ENCODE measurements at regions not wholly inside any gene's neighbourhood (a gene's known extent, or its start where the extent isn't known, plus 50 kb on each side); places are given as distances from the start of the nearest gene placed in this dataset.
"Not testable (repeated sequence)": the region's sequence is repeated elsewhere in the genome, so short reads cannot be mapped to it uniquely, and the experiment has no call there.

- Histone ChIP-seq H3K27me3 (replicated peaks; ENCODE audit: control insufficient read depth, insufficient read depth, low read length) (no peaks in the 10 kb centered on the region), H3K36me3 (ENCODE audit: control insufficient read depth, insufficient read depth, low read length, severe bottlenecking) (no peaks in the 10 kb centered on the region), H3K9me3 (ENCODE audit: control insufficient read depth, low read length) (no peaks in the 10 kb centered on the region), H3K4me1 (ENCODE audit: control insufficient read depth, insufficient read depth, low read length) (no peaks in the 10 kb centered on the region), H3K4me3 (ENCODE audit: low read length) (no peak overlapping the region), H3K9ac (ENCODE audit: low read length) (no peak overlapping the region)
- peak; percentile 86 for DNase-seq (ENCODE audit: low read depth)
Observed at GRCh38 chr2:224650815-224651439, 65.2 kb downstream of the CCDC195 start.

- not testable (repeated sequence) for H3K9ac ChIP-seq (ENCODE audit: low read length); H3K9me3 ChIP-seq (ENCODE audit: control insufficient read depth, low read length); H3K4me1 ChIP-seq (ENCODE audit: control insufficient read depth, insufficient read depth, low read length); DNase-seq (ENCODE audit: low read depth); H3K4me3 ChIP-seq (ENCODE audit: low read length); H3K27me3 ChIP-seq (replicated peaks; ENCODE audit: control insufficient read depth, insufficient read depth, low read length); H3K36me3 ChIP-seq (ENCODE audit: control insufficient read depth, insufficient read depth, low read length, severe bottlenecking)
Observed at GRCh38 chr2:224647684-224648083, 62.5 kb upstream of the CUL3 start.

- DNase-seq (ENCODE audit: low read depth): peak; percentile 49
- Histone ChIP-seq H3K9ac (ENCODE audit: low read length) (no peak overlapping the region), H3K9me3 (ENCODE audit: control insufficient read depth, low read length) (no peaks in the 10 kb centered on the region), H3K4me3 (ENCODE audit: low read length) (no peak overlapping the region), H3K27me3 (replicated peaks; ENCODE audit: control insufficient read depth, insufficient read depth, low read length) (no peaks in the 10 kb centered on the region), H3K4me1 (ENCODE audit: control insufficient read depth, insufficient read depth, low read length) (no peaks in the 10 kb centered on the region), H3K36me3 (ENCODE audit: control insufficient read depth, insufficient read depth, low read length, severe bottlenecking) (no peaks in the 10 kb centered on the region)
Observed at GRCh38 chr2:224646242-224646846, 61.2 kb upstream of the CUL3 start.

GRCh38 chr2:224645722-224646121 lies 60.6 kb upstream of the CUL3 start:
- Histone ChIP-seq H3K9ac (ENCODE audit: low read length) (no peak overlapping the region), H3K9me3 (ENCODE audit: control insufficient read depth, low read length) (no peaks in the 10 kb centered on the region), H3K4me1 (ENCODE audit: control insufficient read depth, insufficient read depth, low read length) (no peaks in the 10 kb centered on the region), H3K27me3 (replicated peaks; ENCODE audit: control insufficient read depth, insufficient read depth, low read length) (no peaks in the 10 kb centered on the region), H3K4me3 (ENCODE audit: low read length) (no peak overlapping the region), H3K36me3 (ENCODE audit: control insufficient read depth, insufficient read depth, low read length, severe bottlenecking) (no peaks in the 10 kb centered on the region)
- no peak for DNase-seq (ENCODE audit: low read depth)

GRCh38 chr2:224640679-224641078 lies 55.5 kb upstream of the CUL3 start:
- Histone ChIP-seq H3K9ac (ENCODE audit: low read length) (no peak overlapping the region), H3K4me3 (ENCODE audit: low read length) (no peak overlapping the region), H3K4me1 (ENCODE audit: control insufficient read depth, insufficient read depth, low read length) (no peaks in the 10 kb centered on the region), H3K36me3 (ENCODE audit: control insufficient read depth, insufficient read depth, low read length, severe bottlenecking) (no peaks in the 10 kb centered on the region), H3K9me3 (ENCODE audit: control insufficient read depth, low read length) (no peaks in the 10 kb centered on the region), H3K27me3 (replicated peaks; ENCODE audit: control insufficient read depth, insufficient read depth, low read length) (no peaks in the 10 kb centered on the region)
- DNase-seq (ENCODE audit: low read depth): no peak

- no peak overlapping the region for H3K4me3 ChIP-seq (ENCODE audit: low read length)
- no peak for DNase-seq (ENCODE audit: low read depth)
- no peaks in the 10 kb centered on the region for H3K27me3 ChIP-seq (replicated peaks; ENCODE audit: control insufficient read depth, insufficient read depth, low read length)
- H3K9ac ChIP-seq (ENCODE audit: low read length): no peak overlapping the region
- no peaks in the 10 kb centered on the region for H3K36me3 ChIP-seq (ENCODE audit: control insufficient read depth, insufficient read depth, low read length, severe bottlenecking)
- no peaks in the 10 kb centered on the region for H3K4me1 ChIP-seq (ENCODE audit: control insufficient read depth, insufficient read depth, low read length)
- H3K9me3 ChIP-seq (ENCODE audit: control insufficient read depth, low read length): no peaks in the 10 kb centered on the region
Observed at GRCh38 chr2:224638301-224638823, 53.2 kb upstream of the CUL3 start.

Measured in adipocyte (in vitro differentiated cells).